ENCODE measurements at regions not wholly inside any gene's neighbourhood (a gene's known extent, or its start where the extent isn't known, plus 50 kb on each side); places are given as distances from the start of the nearest gene placed in this dataset.

- 80 to 89% methylated on average over 3 of the region's 3 CpGs for WGBS, 2 donors
- Histone ChIP-seq H3K4me3 (replicated peaks in 1 of 3) (no peak overlapping the region), H3K27me3 (no peaks in the 10 kb centered on the region), H3K36me3 (no peaks in the 10 kb centered on the region), H3K4me1 (no peaks in the 10 kb centered on the region), H3K27ac (no peak overlapping the region), H3K9me3 (no peaks in the 10 kb centered on the region)
- TF ChIP-seq POLR2A (IDR thresholded peaks at IDR 0.05), result no peak
- TF ChIP-seq, protein P1, sequence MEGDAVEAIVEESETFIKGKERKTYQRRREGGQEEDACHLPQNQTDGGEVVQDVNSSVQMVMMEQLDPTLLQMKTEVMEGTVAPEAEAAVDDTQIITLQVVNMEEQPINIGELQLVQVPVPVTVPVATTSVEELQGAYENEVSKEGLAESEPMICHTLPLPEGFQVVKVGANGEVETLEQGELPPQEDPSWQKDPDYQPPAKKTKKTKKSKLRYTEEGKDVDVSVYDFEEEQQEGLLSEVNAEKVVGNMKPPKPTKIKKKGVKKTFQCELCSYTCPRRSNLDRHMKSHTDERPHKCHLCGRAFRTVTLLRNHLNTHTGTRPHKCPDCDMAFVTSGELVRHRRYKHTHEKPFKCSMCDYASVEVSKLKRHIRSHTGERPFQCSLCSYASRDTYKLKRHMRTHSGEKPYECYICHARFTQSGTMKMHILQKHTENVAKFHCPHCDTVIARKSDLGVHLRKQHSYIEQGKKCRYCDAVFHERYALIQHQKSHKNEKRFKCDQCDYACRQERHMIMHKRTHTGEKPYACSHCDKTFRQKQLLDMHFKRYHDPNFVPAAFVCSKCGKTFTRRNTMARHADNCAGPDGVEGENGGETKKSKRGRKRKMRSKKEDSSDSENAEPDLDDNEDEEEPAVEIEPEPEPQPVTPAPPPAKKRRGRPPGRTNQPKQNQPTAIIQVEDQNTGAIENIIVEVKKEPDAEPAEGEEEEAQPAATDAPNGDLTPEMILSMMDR (IDR thresholded peaks at IDR 0.05), result no peak
- intact Hi-C loops (cut with DNase I), result no loop called here
- no peak for DNase-seq
Measured at GRCh38 chr3:154887869-154888268, 192.2 kb upstream of the MME start.

- no peak for DNase-seq
- 44 to 62% methylated on average over 3 of the region's 3 CpGs for WGBS, 2 donors
- no peak for TF ChIP-seq POLR2A (IDR thresholded peaks at IDR 0.05)
- TF ChIP-seq, protein P1 (IDR thresholded peaks at IDR 0.05), result no peak
- intact Hi-C loops (cut with DNase I), result no loop called here
- Histone ChIP-seq H3K4me1 (no peaks in the 10 kb centered on the region), H3K4me3 (replicated peaks in 1 of 3) (no peak overlapping the region), H3K27me3 (no peaks in the 10 kb centered on the region), H3K36me3 (no peaks in the 10 kb centered on the region), H3K9me3 (no peaks in the 10 kb centered on the region), H3K27ac (no peak overlapping the region)
Measured at GRCh38 chr3:154886437-154886836, 193.7 kb upstream of the MME start.

DNA sequence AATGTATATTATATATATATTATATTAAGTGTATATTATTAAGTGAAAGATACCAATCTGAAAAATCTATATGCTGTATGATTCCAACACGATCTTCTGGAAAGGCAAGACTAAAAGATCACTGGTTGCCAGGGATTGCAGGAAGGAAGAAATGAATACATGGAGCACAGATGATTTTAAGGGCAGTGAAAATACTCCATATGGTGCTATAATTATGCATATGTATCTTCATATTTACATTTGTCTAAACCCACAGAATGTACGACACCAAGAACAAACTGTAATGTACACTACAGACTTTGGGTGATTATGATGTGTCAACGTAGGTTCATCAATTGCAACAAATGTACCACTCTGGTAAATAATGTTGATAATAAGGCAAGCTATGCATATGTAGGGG, 194.7 kb upstream of the MME start:
- H3K36me3 ChIP-seq, result no peaks in the 10 kb centered on the region
- H3K27me3 ChIP-seq, result no peaks in the 10 kb centered on the region
- no peaks in the 10 kb centered on the region for H3K4me1 ChIP-seq
- DNase-seq, result no peak
- WGBS, 2 donors, result 90 to 93% methylated on average over 3 of the region's 3 CpGs
- intact Hi-C loops (cut with DNase I), result no loop called here
- H3K27ac ChIP-seq, result no peak overlapping the region
- H3K4me3 ChIP-seq (replicated peaks in 1 of 3), result no peak overlapping the region
- TF ChIP-seq POLR2A (IDR thresholded peaks at IDR 0.05), result no peak
- TF ChIP-seq, protein P1 (IDR thresholded peaks at IDR 0.05), result no peak
- H3K9me3 ChIP-seq, result no peaks in the 10 kb centered on the region

GRCh38 chr3:154884952-154885351, 195.2 kb upstream of the MME start:
- Histone ChIP-seq H3K27ac (no peak overlapping the region), H3K4me1 (no peaks in the 10 kb centered on the region), H3K27me3 (no peaks in the 10 kb centered on the region), H3K9me3 (no peaks in the 10 kb centered on the region), H3K4me3 (replicated peaks in 1 of 3) (no peak overlapping the region), H3K36me3 (no peaks in the 10 kb centered on the region)
- intact Hi-C loops (cut with DNase I), result no loop called here
- no peak for DNase-seq
- no peak for TF ChIP-seq POLR2A (IDR thresholded peaks at IDR 0.05)
- TF ChIP-seq, protein P1 (IDR thresholded peaks at IDR 0.05), result no peak

- H3K4me1 ChIP-seq, result no peaks in the 10 kb centered on the region
- WGBS, 2 donors, result 48 to 57% methylated on average over 7 of the region's 7 CpGs
- no peaks in the 10 kb centered on the region for H3K9me3 ChIP-seq
- intact Hi-C loops (cut with DNase I), result no loop called here
- H3K27ac ChIP-seq, result no peak overlapping the region
- no peaks in the 10 kb centered on the region for H3K27me3 ChIP-seq
- H3K36me3 ChIP-seq, result no peaks in the 10 kb centered on the region
- no peak overlapping the region for H3K4me3 ChIP-seq (replicated peaks in 1 of 3)
- no peak for DNase-seq
- TF ChIP-seq, protein P1 (IDR thresholded peaks at IDR 0.05), result no peak
- TF ChIP-seq POLR2A (IDR thresholded peaks at IDR 0.05), result no peak
Measured at GRCh38 chr3:154875142-154875541, 205.0 kb upstream of the MME start.

All from thyroid gland (tissue), 4 donors.